Fibroblast of lung (primary cell): ENCODE measurements at regions not wholly inside any gene's neighbourhood (a gene's known extent, or its start where the extent isn't known, plus 50 kb on each side); places are given as distances from the start of the nearest gene placed in this dataset.

ENCODE experiments used
- DNase-seq, 2 donors: peaks; one replicate each; pipeline versions ENCODE4 v3.0.0 to v3.0.0-alpha.2; 2010; ENCODE audit warnings: low read depth in 2 of 2
- H2AFZ ChIP-seq: 2 replicates; pipeline ENCODE4 v1.5.1; 2012; ENCODE audit warnings: low read length, control low read depth, inconsistent platforms
- H3K27ac ChIP-seq: 2 replicates; pipeline ENCODE4 v1.5.1; 2011; ENCODE audit warnings: low read length, control low read depth; ENCODE audit not compliant: insufficient read depth
- H3K27me3 ChIP-seq: 2 replicates; pipeline ENCODE4 v1.5.1; 2011; ENCODE audit warnings: mild to moderate bottlenecking, low read length; ENCODE audit not compliant: control insufficient read depth, insufficient read depth
- H3K36me3 ChIP-seq: 2 replicates; pipeline ENCODE4 v1.5.1; 2011; ENCODE audit warnings: low read length; ENCODE audit not compliant: control insufficient read depth, insufficient read depth
- H3K4me1 ChIP-seq: 2 replicates; pipeline ENCODE4 v1.5.1; 2011; ENCODE audit warnings: low read length; ENCODE audit not compliant: control insufficient read depth, insufficient read depth; ENCODE audit errors: extremely low read depth
- H3K4me2 ChIP-seq: 2 replicates; pipeline ENCODE4 v1.5.1; 2011; ENCODE audit warnings: low read length, control low read depth; ENCODE audit not compliant: insufficient read depth; ENCODE audit errors: extremely low read depth
- H3K4me3 ChIP-seq, 4 experiments: fragments of 200-600 bp in 1 of 4; sonication (generic) in 1 of 4; replicated peaks in 1 of 4; 2 replicates each; pipeline ENCODE4 v1.5.1; 2011 to 2016; ENCODE audit warnings: low read length in 4 of 4, low read depth in 3 of 4, mild to moderate bottlenecking in 3 of 4, control low read depth in 2 of 4, inconsistent platforms in 1 of 4, mixed read lengths in 1 of 4; ENCODE audit not compliant: insufficient read depth in 1 of 4; ENCODE audit errors: control extremely low read depth in 1 of 4
- H3K79me2 ChIP-seq: 2 replicates; pipeline ENCODE4 v1.5.1; 2012; ENCODE audit warnings: mild to moderate bottlenecking, low read length, inconsistent platforms; ENCODE audit not compliant: control insufficient read depth, insufficient read depth
- H3K9ac ChIP-seq: 2 replicates; pipeline ENCODE4 v1.5.1; 2011; ENCODE audit warnings: mild to moderate bottlenecking, low read length, control low read depth; ENCODE audit not compliant: insufficient read depth
- H3K9me3 ChIP-seq: 2 replicates; pipeline ENCODE4 v1.5.1; 2012; ENCODE audit warnings: low read depth, low read length; ENCODE audit not compliant: control insufficient read depth, insufficient read depth
- H4K20me1 ChIP-seq: 2 replicates; pipeline ENCODE4 v1.5.1; 2011; ENCODE audit warnings: low read length; ENCODE audit not compliant: control insufficient read depth, insufficient read depth; ENCODE audit errors: extremely low read depth
- CTCF ChIP-seq, 2 donors: IDR thresholded peaks in 1 of 2; conservative IDR thresholded peaks in 1 of 2; 1 replicate in 1 of 2; 2 replicates in 1 of 2; pipeline ENCODE4 v1.5.1; 2011 to 2012; ENCODE audit warnings: low read length in 2 of 2, control low read depth in 1 of 2, inconsistent platforms in 1 of 2, low read depth in 1 of 2, mild to moderate bottlenecking in 1 of 2
- EZH2 ChIP-seq: IDR thresholded peaks from 2 replicates; pipeline ENCODE4 v1.5.1; 2012; ENCODE audit warnings: low read length, control low read depth, mild to moderate bottlenecking; ENCODE audit errors: missing control alignments

- Histone ChIP-seq H3K4me2 (no peak overlapping the region), H3K4me1 (no peaks in the 10 kb centered on the region), H4K20me1 (no peaks in the 10 kb centered on the region), H3K4me3 (no peak overlapping the region), H3K27me3 (no peaks in the 10 kb centered on the region), H2AFZ (no peak overlapping the region), H3K9ac (no peak overlapping the region), H3K36me3 (no peaks in the 10 kb centered on the region), H3K27ac (no peak overlapping the region), H3K9me3 (no peaks in the 10 kb centered on the region), H3K79me2 (no peaks in the 10 kb centered on the region)
- peak; percentile 7 to 46 for DNase-seq
- TF ChIP-seq EZH2 (no peak), CTCF (conservative IDR thresholded peaks at IDR 0.05 in 1 of 2, IDR thresholded peaks at IDR 0.05 in 1 of 2; ENCODE audit: low read depth in 1 of 2, low read length in 2 of 2) (no peak)
Observed at GRCh38 chr9:79812099-79812498, 240.3 kb downstream of the TLE4 start.

GRCh38 chr9:79809931-79810330 is 238.2 kb downstream of the TLE4 start:
- no peaks in the 10 kb centered on the region for H3K9me3 ChIP-seq
- no peak overlapping the region for H2AFZ ChIP-seq
- H3K4me1 ChIP-seq: no peaks in the 10 kb centered on the region
- no peaks in the 10 kb centered on the region for H3K79me2 ChIP-seq
- H3K27ac ChIP-seq: no peak overlapping the region
- H3K9ac ChIP-seq: no peak overlapping the region
- H3K27me3 ChIP-seq: no peaks in the 10 kb centered on the region
- peak overlapping the region in 2 of 4 experiments; percentile 1 to 11 for H3K4me3 ChIP-seq
- H3K36me3 ChIP-seq: no peaks in the 10 kb centered on the region
- DNase-seq: peak; percentile 84 to 95
- TF ChIP-seq CTCF (conservative IDR thresholded peaks at IDR 0.05 in 1 of 2, IDR thresholded peaks at IDR 0.05 in 1 of 2; ENCODE audit: low read depth in 1 of 2, low read length in 2 of 2) (no peak), EZH2 (no peak)
- no peaks in the 10 kb centered on the region for H4K20me1 ChIP-seq
- peak overlapping the region; percentile 49 for H3K4me2 ChIP-seq

- Histone ChIP-seq H3K27me3 (no peaks in the 10 kb centered on the region), H2AFZ (no peak overlapping the region), H3K36me3 (no peaks in the 10 kb centered on the region), H3K4me1 (no peaks in the 10 kb centered on the region), H3K9ac (no peak overlapping the region), H4K20me1 (no peaks in the 10 kb centered on the region), H3K4me3 (no peak overlapping the region), H3K9me3 (no peaks in the 10 kb centered on the region), H3K79me2 (no peaks in the 10 kb centered on the region), H3K4me2 (no peak overlapping the region), H3K27ac (no peak overlapping the region)
- DNase-seq: peak in 1 of 2 donors; percentile 6
- no peak for TF ChIP-seq CTCF (conservative IDR thresholded peaks at IDR 0.05 in 1 of 2, IDR thresholded peaks at IDR 0.05 in 1 of 2; ENCODE audit: low read depth in 1 of 2, low read length in 2 of 2)
- TF ChIP-seq EZH2: no peak
Observed at GRCh38 chr9:79809316-79809876, 237.6 kb downstream of the TLE4 start.
